Fibroblast of lung (primary cell): ENCODE measurements at regions not wholly inside any gene's neighbourhood (a gene's known extent, or its start where the extent isn't known, plus 50 kb on each side); places are given as distances from the start of the nearest gene placed in this dataset.

ENCODE experiments used
- EZH2 ChIP-seq: IDR thresholded peaks from 2 replicates; pipeline ENCODE4 v1.5.1; 2012; ENCODE audit warnings: low read length, control low read depth, mild to moderate bottlenecking; ENCODE audit errors: missing control alignments
- TF ChIP-seq, protein P1 (sequence below), 2 donors: IDR thresholded peaks in 1 of 2; conservative IDR thresholded peaks in 1 of 2; 1 replicate in 1 of 2; 2 replicates in 1 of 2; pipeline ENCODE4 v1.5.1; 2011 to 2012; ENCODE audit warnings: low read length in 2 of 2, control low read depth in 1 of 2, inconsistent platforms in 1 of 2, low read depth in 1 of 2, mild to moderate bottlenecking in 1 of 2

DNA sequence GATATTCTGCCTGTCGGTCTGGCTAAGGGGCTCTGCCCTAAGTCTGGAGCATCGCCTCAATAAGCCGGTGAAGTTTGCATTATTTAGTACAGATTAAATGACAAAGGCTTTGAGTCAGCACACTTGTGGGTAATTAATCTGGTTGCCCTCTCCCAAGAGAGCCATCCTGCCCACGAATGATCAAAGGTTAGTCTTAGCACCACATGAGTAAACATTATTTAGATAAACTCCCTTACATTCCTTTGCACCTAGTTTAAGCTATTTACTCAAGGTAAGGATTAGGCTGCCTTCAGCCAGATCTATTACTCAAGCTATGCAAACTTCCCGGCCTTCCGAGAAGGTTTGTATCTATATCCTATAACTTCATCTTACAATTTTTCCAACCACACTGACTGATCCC, 572.1 kb downstream of the CHSY3 start:
- TF ChIP-seq, protein P1, sequence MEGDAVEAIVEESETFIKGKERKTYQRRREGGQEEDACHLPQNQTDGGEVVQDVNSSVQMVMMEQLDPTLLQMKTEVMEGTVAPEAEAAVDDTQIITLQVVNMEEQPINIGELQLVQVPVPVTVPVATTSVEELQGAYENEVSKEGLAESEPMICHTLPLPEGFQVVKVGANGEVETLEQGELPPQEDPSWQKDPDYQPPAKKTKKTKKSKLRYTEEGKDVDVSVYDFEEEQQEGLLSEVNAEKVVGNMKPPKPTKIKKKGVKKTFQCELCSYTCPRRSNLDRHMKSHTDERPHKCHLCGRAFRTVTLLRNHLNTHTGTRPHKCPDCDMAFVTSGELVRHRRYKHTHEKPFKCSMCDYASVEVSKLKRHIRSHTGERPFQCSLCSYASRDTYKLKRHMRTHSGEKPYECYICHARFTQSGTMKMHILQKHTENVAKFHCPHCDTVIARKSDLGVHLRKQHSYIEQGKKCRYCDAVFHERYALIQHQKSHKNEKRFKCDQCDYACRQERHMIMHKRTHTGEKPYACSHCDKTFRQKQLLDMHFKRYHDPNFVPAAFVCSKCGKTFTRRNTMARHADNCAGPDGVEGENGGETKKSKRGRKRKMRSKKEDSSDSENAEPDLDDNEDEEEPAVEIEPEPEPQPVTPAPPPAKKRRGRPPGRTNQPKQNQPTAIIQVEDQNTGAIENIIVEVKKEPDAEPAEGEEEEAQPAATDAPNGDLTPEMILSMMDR (conservative IDR thresholded peaks at IDR 0.05 in 1 of 2, IDR thresholded peaks at IDR 0.05 in 1 of 2; ENCODE audit: low read depth in 1 of 2, low read length in 2 of 2): no peak
- TF ChIP-seq EZH2: no peak
